NCI-H460 (cell line): ENCODE measurements at regions not wholly inside any gene's neighbourhood (a gene's known extent, or its start where the extent isn't known, plus 50 kb on each side); places are given as distances from the start of the nearest gene placed in this dataset.

Source experiments
- DNase-seq: peaks from one replicate; pipeline ENCODE4 v3.0.0-alpha.2; 2016; ENCODE audit warnings: low read depth; ENCODE audit errors: extremely low read depth

DNA sequence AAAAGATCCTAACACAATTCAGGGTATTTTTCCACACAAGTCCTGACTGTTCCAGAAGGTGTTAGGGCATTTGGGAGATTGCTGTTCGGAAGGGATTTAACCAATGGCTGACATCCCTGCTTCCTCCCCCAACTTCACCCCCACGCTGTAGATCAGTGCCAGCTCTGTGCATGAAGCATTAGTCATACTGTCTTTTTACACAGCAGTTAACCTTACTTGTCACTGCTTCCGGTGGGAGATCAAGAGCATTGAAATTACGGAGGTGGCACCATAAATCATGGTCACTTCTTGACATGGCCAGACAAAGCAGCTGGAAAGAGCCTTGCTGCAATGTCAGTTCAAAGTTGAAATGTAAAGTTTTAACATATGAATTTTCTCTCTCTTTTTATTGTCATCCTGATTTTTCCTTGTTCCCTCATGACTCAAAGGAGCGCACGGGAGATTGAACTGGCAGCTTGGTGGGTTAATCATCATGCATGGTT is 70.2 kb downstream of the HRH4 start:
- DNase-seq = no peak

DNA sequence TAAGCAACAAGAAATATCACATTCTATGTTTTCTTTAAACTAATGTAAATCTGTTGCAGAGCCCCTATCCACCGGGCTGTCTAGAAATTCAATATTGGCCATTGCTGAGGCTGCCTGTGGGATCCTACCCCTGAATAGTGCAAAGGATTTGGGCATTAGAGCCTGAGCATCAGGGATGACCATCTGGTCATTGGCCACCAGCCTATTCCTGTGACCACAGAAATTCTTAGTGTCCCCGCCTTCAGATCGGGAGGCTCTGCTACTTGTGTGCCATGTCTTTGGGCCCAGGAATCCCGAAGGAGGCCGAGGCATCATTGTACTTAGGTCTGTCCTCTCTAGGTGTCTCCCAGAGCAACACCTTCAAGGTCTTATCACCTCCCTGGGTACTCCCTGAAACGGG is 73.8 kb downstream of the HRH4 start:
- no peak for DNase-seq

DNA sequence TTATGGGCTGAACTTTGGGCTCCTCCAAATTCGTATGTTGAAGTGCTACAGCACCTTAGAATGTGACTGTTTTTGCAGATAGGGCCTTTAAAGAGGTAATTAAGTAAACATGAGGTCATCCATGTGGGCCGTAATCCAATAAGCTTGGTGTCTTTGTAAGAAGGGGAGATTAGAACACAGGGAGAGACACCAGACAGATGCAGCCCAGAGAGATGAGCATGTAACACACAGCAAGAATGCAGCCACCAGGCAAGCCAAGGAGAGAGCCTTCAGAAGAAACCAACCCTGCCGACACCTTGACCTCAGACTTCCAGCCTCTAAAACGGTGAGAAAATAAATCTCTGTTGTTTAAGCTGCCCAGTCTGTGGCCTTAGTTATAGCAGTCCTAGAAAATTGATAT is 74.3 kb downstream of the HRH4 start:
- no peak for DNase-seq

DNA sequence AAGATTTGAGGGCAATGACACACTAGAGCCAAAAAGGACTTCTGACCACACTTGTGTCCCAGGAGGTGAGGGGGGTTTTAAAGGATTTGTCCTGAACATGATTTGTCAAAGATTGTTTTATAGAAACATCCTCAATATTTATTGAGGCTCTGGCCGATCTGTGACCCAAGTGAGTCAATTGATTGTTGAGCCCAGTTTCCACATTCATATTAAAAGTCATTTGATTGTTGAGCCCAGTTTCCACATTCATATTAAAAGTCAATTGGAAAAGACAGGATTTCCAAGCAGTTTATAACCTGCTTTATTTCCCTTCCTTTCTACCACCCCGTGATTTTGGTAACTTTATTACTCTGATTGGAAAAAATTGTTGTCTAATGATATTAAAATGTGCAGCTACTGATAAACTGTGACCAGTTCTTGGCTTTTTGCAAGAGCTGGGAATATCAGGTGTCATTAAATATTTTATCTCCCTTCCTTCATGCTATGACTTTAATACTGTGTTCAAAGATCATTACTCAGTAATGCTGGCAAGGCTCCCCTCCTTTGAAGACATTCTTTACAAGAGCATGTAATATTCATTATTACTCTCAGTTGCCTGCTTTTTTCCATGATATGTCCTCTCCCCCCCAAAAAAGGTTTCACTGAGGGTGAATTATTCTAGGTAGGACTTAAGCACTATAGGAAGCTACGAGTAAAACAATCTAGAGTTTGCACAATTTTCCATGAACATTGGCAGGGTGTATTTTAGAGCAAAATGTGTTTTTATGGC is 75.3 kb downstream of the HRH4 start:
- no peak for DNase-seq

DNA sequence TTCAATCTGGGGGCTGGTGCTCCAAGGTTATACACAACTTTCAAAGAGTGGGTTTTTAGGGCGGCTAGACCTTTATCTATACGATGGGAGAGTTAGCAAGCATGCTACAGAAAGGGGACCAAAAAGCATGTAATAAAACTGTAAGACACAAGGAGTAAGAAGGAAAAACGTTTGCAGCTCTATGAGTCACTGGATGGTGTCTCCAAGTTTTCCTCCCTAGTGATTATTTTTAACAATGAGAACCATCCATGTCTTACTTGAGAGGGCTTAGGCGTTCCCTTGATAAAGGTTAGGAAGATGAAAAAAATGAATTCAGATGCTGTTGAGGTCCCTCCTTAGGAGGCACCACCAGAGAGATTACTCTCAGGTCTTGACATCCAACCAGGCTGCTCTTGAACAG is 75.9 kb downstream of the HRH4 start:
- DNase-seq = no peak

GRCh38 chr18:24536834-24537233 is 76.4 kb downstream of the HRH4 start:
- no peak for DNase-seq

GRCh38 chr18:24538414-24539264 is 78.2 kb downstream of the HRH4 start:
- no peak for DNase-seq

- no peak for DNase-seq
These were observed 79.6 kb downstream of the HRH4 start for GRCh38 chr18:24539866-24540617.

- DNase-seq = no peak
These were observed 80.5 kb downstream of the HRH4 start for GRCh38 chr18:24540896-24541295.

GRCh38 chr18:24543086-24543794 is 82.8 kb downstream of the HRH4 start:
- no peak for DNase-seq

DNA sequence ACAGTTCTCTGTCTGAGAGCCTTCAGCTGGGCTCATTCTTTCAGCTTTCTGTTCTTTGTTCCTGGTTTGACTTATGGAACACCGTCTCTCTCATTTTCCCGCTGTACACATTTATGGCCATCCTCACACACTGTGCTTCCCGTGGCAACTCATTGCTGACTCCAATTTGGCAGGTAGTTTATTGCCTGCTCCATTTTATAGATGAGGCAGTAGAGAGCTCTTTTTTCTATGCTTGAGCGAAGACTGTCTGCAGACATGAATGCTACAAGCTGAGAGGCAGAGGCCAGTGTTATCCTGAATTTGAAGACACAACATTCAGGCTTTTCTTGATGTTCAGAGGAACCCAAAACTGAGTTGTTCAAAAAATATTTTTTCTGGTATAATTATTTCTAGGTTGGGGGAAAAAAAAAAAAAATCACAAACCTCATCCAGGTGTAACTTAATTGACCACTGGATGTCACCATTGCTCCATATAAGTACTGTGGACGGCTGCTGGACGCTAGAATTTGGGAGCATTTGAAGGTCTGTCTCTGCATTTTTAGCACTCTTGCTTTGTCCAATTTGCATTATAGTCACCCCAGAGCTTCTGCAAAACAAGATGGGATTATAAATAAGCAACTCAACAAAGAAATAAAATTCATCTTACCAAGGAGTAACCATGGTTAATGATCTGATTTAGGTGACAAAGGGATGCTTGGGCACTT is 83.5 kb downstream of the HRH4 start:
- DNase-seq = peak; percentile 3

GRCh38 chr18:24544949-24545348 is 84.5 kb downstream of the HRH4 start:
- no peak for DNase-seq

DNA sequence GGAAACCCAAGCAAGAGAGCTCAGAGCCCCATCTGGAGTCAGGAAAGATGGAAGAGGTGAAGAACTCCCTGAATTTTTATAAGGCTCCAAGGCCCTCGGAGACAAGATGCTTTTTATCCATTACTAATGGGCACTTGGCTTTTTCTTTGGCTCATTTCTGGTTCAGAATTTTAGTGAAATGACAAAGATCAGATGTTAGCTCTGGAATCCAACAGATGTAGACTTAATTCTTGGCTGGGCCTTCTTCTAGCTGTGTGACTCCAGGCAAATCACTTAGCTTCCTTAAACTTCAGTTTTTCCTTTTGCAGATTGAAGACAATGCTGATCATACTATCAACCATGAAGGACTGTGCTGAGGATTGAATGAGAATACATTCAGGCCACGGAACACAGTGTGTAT is 85.2 kb downstream of the HRH4 start:
- no peak for DNase-seq

DNA sequence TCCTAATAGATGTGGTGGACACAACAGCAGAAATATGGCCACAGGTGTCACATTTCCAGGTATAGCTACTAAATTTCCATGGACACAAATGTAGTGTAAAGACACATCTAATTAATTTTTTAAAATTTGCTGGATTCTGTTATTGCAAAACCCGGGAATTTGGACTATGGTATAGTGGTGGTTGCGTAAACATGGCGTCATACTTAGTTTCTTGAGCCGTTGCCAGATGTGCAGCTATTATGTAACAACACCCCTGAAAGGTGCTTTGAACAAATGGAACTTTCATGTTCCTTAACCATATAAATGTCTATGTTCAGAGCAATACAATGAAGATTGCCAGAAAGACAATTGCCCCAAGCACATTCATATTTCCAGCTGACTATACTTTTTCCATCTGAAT is 85.9 kb downstream of the HRH4 start:
- no peak for DNase-seq

GRCh38 chr18:24548583-24548982 is 88.1 kb downstream of the HRH4 start:
- DNase-seq = no peak

- no peak for DNase-seq
These were observed 91.8 kb downstream of the HRH4 start for GRCh38 chr18:24552218-24552617.

- no peak for DNase-seq
These were observed 93.3 kb downstream of the HRH4 start for GRCh38 chr18:24553571-24554285.

DNA sequence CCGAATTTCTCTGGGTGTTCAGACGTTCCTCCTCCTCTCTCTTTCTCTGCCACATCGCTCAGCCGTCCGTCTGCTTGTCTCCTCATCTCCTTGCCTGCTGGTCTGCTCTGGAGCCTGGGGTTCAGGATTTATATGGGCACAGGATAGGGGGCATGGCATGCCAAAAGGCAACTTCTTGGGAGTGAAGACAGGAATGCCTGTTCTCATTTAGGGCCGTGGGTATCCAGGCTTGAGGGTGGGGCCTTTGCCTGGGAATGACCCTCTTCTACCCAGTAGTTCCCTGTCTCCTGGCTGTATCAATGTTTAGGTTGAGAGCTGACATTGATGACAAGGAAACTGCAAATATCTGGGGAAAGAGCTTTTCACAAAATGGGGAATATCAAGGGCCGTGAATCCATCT is 98.0 kb downstream of the HRH4 start:
- DNase-seq = no peak

- DNase-seq = no peak
These were observed 99.1 kb downstream of the HRH4 start for GRCh38 chr18:24559526-24559925.
